Esophagus mucosa (tissue), 1 donor: ENCODE measurements at regions not wholly inside any gene's neighbourhood (a gene's known extent, or its start where the extent isn't known, plus 50 kb on each side); places are given as distances from the start of the nearest gene placed in this dataset.

Experiments used
- ATAC-seq: fragments of 200-7000 bp; cut with Tn5 transposase; one replicate; pipeline ENCODE4 v1.9.1; 2020
- donor health status: DM: yes; HTN: yes; CAD: no.

GRCh38 chr3:71901645-71902044, 116.7 kb upstream of the PROK2 start:
- ATAC-seq: no peak

- ATAC-seq: no peak
Observed at GRCh38 chr3:71900057-71900456, 115.1 kb upstream of the PROK2 start.

- no peak for ATAC-seq
Observed at GRCh38 chr3:71896751-71897150, 111.8 kb upstream of the PROK2 start.

GRCh38 chr3:71893702-71894479, 108.9 kb upstream of the PROK2 start:
- ATAC-seq: no peak

- no peak for ATAC-seq
Observed at GRCh38 chr3:71893122-71893521, 108.2 kb upstream of the PROK2 start.

- ATAC-seq: no peak
Observed at GRCh38 chr3:71891483-71891882, 106.5 kb upstream of the PROK2 start.

GRCh38 chr3:71890356-71890931, 105.5 kb upstream of the PROK2 start:
- ATAC-seq: peak; percentile 35

GRCh38 chr3:71887256-71887655, 102.3 kb upstream of the PROK2 start:
- ATAC-seq: no peak

- no peak for ATAC-seq
Observed at GRCh38 chr3:71885006-71885405, 100.1 kb upstream of the PROK2 start.

- ATAC-seq: no peak
Observed at GRCh38 chr3:71881732-71882131, 96.8 kb upstream of the PROK2 start.

- ATAC-seq: no peak
Observed at GRCh38 chr3:71881041-71881440, 96.1 kb upstream of the PROK2 start.

- ATAC-seq: no peak
Observed at GRCh38 chr3:71879089-71879488, 94.1 kb upstream of the PROK2 start.

GRCh38 chr3:71876135-71877105, 91.5 kb upstream of the PROK2 start:
- no peak for ATAC-seq

GRCh38 chr3:71875461-71875947, 90.6 kb upstream of the PROK2 start:
- ATAC-seq: peak; percentile 92

GRCh38 chr3:71874618-71875017, 89.7 kb upstream of the PROK2 start:
- no peak for ATAC-seq

GRCh38 chr3:71873093-71873611, 88.2 kb upstream of the PROK2 start:
- no peak for ATAC-seq

- no peak for ATAC-seq
Observed at GRCh38 chr3:71872256-71872655, 87.3 kb upstream of the PROK2 start.

- no peak for ATAC-seq
Observed at GRCh38 chr3:71870966-71871512, 86.1 kb upstream of the PROK2 start.

GRCh38 chr3:71868876-71869275, 83.9 kb upstream of the PROK2 start:
- no peak for ATAC-seq

GRCh38 chr3:71865727-71866126, 80.8 kb upstream of the PROK2 start:
- no peak for ATAC-seq

GRCh38 chr3:71863563-71864190, 78.7 kb upstream of the PROK2 start:
- ATAC-seq: no peak
